IMR-90 (cell line): ENCODE measurements at regions not wholly inside any gene's neighbourhood (a gene's known extent, or its start where the extent isn't known, plus 50 kb on each side); places are given as distances from the start of the nearest gene placed in this dataset.

Experiments used
- ATAC-seq: fragments of 200-7000 bp; cut with Tn5 transposase; 2 replicates; pipeline ENCODE4 v1.9.1; 2020; ENCODE audit warnings: low read depth, mild to moderate bottlenecking, moderate library complexity
- BruUV-seq: library from RNA; stranded (reverse); fragments of 400-500 nt; replicated peaks from 2 replicates; lab custom pipeline; 2021; lab: Mats Ljungman, UMichigan
- CTCF ChIA-PET: fragments of 300-600 bp; formaldehyde crosslinking; extraction: SDS; loops from one replicate; lab custom pipeline; 2021; ENCODE audit warnings: antibody characterized with exemption; lab: Yijun Ruan, JAX
- POLR2A ChIA-PET: fragments of 300-600 bp; sonication (Branson Sonifier 250); formaldehyde crosslinking; loops from one replicate; lab custom pipeline; 2022; ENCODE audit warnings: antibody characterized with exemption; ENCODE audit not compliant: unreplicated experiment; lab: Charles Lee
- DNase-seq: peaks from one replicate; pipeline ENCODE4 v3.0.0; 2013
- H2AFZ ChIP-seq: replicated peaks from 2 replicates; pipeline ENCODE3; 2013; ENCODE audit warnings: low read length, mild to moderate bottlenecking; ENCODE audit not compliant: poor library complexity
- H2AK5ac ChIP-seq: 2 replicates; pipeline ENCODE4 v1.6.1; 2013; ENCODE audit warnings: low read depth, low read length, inconsistent platforms
- H2AK9ac ChIP-seq: replicated peaks from 2 replicates; pipeline ENCODE3; 2013; ENCODE audit warnings: mild to moderate bottlenecking, low read depth, low read length, moderate library complexity; ENCODE audit not compliant: poor library complexity
- H2BK120ac ChIP-seq: 2 replicates; pipeline ENCODE4 v1.6.1; 2013; ENCODE audit warnings: low read depth, low read length, inconsistent platforms
- H2BK15ac ChIP-seq: 3 replicates; pipeline ENCODE4 v1.6.1; 2013; ENCODE audit warnings: low read depth, low read length, inconsistent platforms
- H2BK20ac ChIP-seq: 2 replicates; pipeline ENCODE4 v1.6.1; 2013; ENCODE audit warnings: low read depth, mild to moderate bottlenecking, inconsistent platforms, low read length, moderate library complexity
- H2BK5ac ChIP-seq: 2 replicates; pipeline ENCODE4 v1.6.1; 2013; ENCODE audit warnings: mild to moderate bottlenecking, low read depth, low read length, inconsistent platforms; ENCODE audit not compliant: poor library complexity, severe bottlenecking
- H3K14ac ChIP-seq: replicated peaks from 2 replicates; pipeline ENCODE4 v1.6.1; 2013; ENCODE audit warnings: low read depth, low read length, inconsistent platforms
- H3K18ac ChIP-seq: 2 replicates; pipeline ENCODE4 v1.6.1; 2013; ENCODE audit warnings: low read depth, low read length, control low read depth
- H3K23ac ChIP-seq: 2 replicates; pipeline ENCODE4 v1.6.1; 2013; ENCODE audit warnings: low read depth, low read length, inconsistent platforms
- H3K27ac ChIP-seq: 2 replicates; pipeline ENCODE4 v1.5.1; 2013; ENCODE audit warnings: mild to moderate bottlenecking, control low read depth, low read length; ENCODE audit not compliant: insufficient read depth
- H3K27me3 ChIP-seq: 2 replicates; pipeline ENCODE4 v1.6.1; 2013; ENCODE audit warnings: low read length; ENCODE audit not compliant: control insufficient read depth, insufficient read depth
- H3K36me3 ChIP-seq: 2 replicates; pipeline ENCODE4 v1.6.1; 2013; ENCODE audit warnings: low read length, mixed read lengths; ENCODE audit not compliant: control insufficient read depth, insufficient read depth
- H3K4ac ChIP-seq: 2 replicates; pipeline ENCODE4 v1.6.1; 2013; ENCODE audit warnings: low read depth, low read length, inconsistent platforms
- H3K4me1 ChIP-seq: 2 replicates; pipeline ENCODE4 v1.6.1; 2013; ENCODE audit warnings: low read length, mixed read lengths; ENCODE audit not compliant: control insufficient read depth, insufficient read depth
- H3K4me2 ChIP-seq: 2 replicates; pipeline ENCODE4 v1.6.1; 2013; ENCODE audit warnings: low read depth, mild to moderate bottlenecking, control low read depth, low read length, moderate library complexity
- H3K4me3 ChIP-seq: 2 replicates; pipeline ENCODE4 v1.5.1; 2013; ENCODE audit warnings: low read depth, mild to moderate bottlenecking, control low read depth, low read length, moderate library complexity; ENCODE audit not compliant: insufficient read depth
- H3K56ac ChIP-seq: 2 replicates; pipeline ENCODE4 v1.6.1; 2013; ENCODE audit warnings: low read length, inconsistent platforms; ENCODE audit not compliant: insufficient read depth; ENCODE audit errors: extremely low read depth
- H3K79me1 ChIP-seq, 2 experiments: 2 replicates each; pipeline ENCODE4 v1.6.1; 2013; ENCODE audit warnings: low read length in 2 of 2, inconsistent platforms in 1 of 2, low read depth in 1 of 2
- H3K9ac ChIP-seq: 2 replicates; pipeline ENCODE4 v1.6.1; 2013; ENCODE audit warnings: low read depth, low read length, control low read depth
- H3K9me1 ChIP-seq: 2 replicates; pipeline ENCODE4 v1.6.1; 2013; ENCODE audit warnings: low read length, inconsistent platforms; ENCODE audit not compliant: insufficient read depth
- H3K9me3 ChIP-seq: 2 replicates; pipeline ENCODE4 v1.6.1; 2013; ENCODE audit warnings: low read length; ENCODE audit not compliant: control insufficient read depth, insufficient read depth
- H4K20me1 ChIP-seq: 2 replicates; pipeline ENCODE4 v1.6.1; 2013; ENCODE audit warnings: low read length, inconsistent platforms; ENCODE audit not compliant: insufficient read depth
- H4K5ac ChIP-seq: 2 replicates; pipeline ENCODE4 v1.6.1; 2013; ENCODE audit warnings: mild to moderate bottlenecking, low read depth, low read length, control low read depth
- H4K8ac ChIP-seq, 2 experiments: 2 replicates each; pipeline ENCODE4 v1.6.1; 2013; ENCODE audit warnings: low read depth in 2 of 2, low read length in 2 of 2, control low read depth in 1 of 2, inconsistent platforms in 1 of 2
- H4K91ac ChIP-seq: 2 replicates; pipeline ENCODE4 v1.6.1; 2013; ENCODE audit warnings: low read depth, low read length, inconsistent platforms; ENCODE audit not compliant: insufficient read depth
- FOS ChIP-seq: fragments of 150-350 bp; IDR thresholded peaks from 2 replicates; pipeline ENCODE4 v1.6.1; 2016; ENCODE audit warnings: low read depth, low read length
- WGBS, 2 experiments: methylation state at CpG; one replicate each; pipeline versions ENCODE4 v1.1.5 to v1.1.7; 2013; ENCODE audit warnings: missing lambda C conversion rate in 2 of 2; ENCODE audit not compliant: insufficient read length in 1 of 2; ENCODE audit errors: extremely low coverage in 2 of 2; 5-methylcytosine and 5-hydroxymethylcytosine counted together
- dilution Hi-C: fragments of 300-500 bp; cut with HindIII; formaldehyde crosslinking; loops from one replicate; pipeline ENCODE4 v1.14.3; 2018; ENCODE audit warnings: low sequenced_read_pairs; ENCODE audit not compliant: unreplicated experiment
- in situ Hi-C: fragments of 300-500 bp; cut with MboI; formaldehyde crosslinking; loops from 3 replicates; pipeline ENCODE4 v1.14.3; 2019; ENCODE audit warnings: low sequenced_read_pairs, inconsistent platforms, mixed read lengths
- intact Hi-C: fragments of 100-400 bp; cut with micrococcal nuclease; formaldehyde crosslinking; loops from 2 replicates; pipeline ENCODE4 v1.10.0; 2022

DNA sequence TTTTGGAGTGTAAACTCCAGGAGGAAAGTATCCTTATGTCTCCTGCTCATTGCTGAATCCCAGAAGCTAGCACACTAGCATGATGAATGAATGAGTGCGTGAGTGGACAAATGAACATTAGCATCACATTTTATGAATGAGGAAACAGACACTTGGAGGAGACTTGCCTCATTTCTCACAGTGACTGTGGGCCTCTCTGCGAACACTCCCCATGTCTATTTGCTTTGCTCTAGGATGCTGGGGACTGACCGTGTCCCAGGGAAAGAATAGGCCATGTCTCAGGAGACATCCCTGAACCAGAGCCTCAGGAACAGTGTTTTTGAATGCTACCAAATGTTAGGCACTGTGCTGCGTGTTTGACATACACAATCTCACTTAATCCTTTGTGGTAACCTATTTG lies 140.9 kb downstream of the OMA1 start:
- dilution Hi-C loops (no loop called here), intact Hi-C loops (no loop called here), in situ Hi-C loops (no loop called here)
- ATAC-seq (no peak), DNase-seq (no peak)
- Histone ChIP-seq H3K56ac (no peak overlapping the region), H3K9me1 (peaks cover 6% of the 10 kb centered on the region; the same call in 1 of the 2 replicates), H3K36me3 (no peaks in the 10 kb centered on the region), H3K18ac (no peak overlapping the region), H2BK120ac (no peak overlapping the region), H2BK20ac (no peak overlapping the region), H3K4me1 (peaks cover 2% of the 10 kb centered on the region), H2AK9ac (no peak overlapping the region), H4K20me1 (no peaks in the 10 kb centered on the region), H3K9me3 (no peaks in the 10 kb centered on the region), H3K23ac (no peak overlapping the region; the same call in 1 of the 2 replicates), H4K5ac (no peak overlapping the region), H3K79me1 (no peaks in the 10 kb centered on the region), H2BK15ac (no peak overlapping the region), H3K4me3 (no peak overlapping the region), H3K27me3 (peaks cover 2% of the 10 kb centered on the region), H3K9ac (no peak overlapping the region), H4K91ac (no peak overlapping the region), H3K27ac (no peak overlapping the region), H2BK5ac (no peak overlapping the region), H3K14ac (no peak overlapping the region), H2AFZ (no peak overlapping the region), H2AK5ac (no peak overlapping the region), H3K4me2 (no peak overlapping the region), H4K8ac (no peak overlapping the region), H3K4ac (no peak overlapping the region)
- no TSS peak for BruUV-seq
- no peak for TF ChIP-seq FOS
- ChIA-PET CTCF (no interaction called here), POLR2A (no interaction called here)
- 80% methylated on average over 2 of the region's 4 CpGs; no CpG with 5 or more reads in 1 of the 2 experiments for WGBS, 2 experiments
